Upper lobe of left lung (tissue), 4 donors: ENCODE measurements at regions not wholly inside any gene's neighbourhood (a gene's known extent, or its start where the extent isn't known, plus 50 kb on each side); places are given as distances from the start of the nearest gene placed in this dataset.

Source experiments
- CTCF ChIP-seq, 6 experiments: fragments of 450-650 bp in 4 of 6; fragments of 200-600 bp in 2 of 6; sonication (generic) in 2 of 6; IDR thresholded peaks; one replicate each; pipeline ENCODE4 v1.5.1; 2016 to 2019; ENCODE audit warnings: antibody characterized with exemption in 6 of 6
- POLR2A ChIP-seq, 4 donors: fragments of 450-650 bp; IDR thresholded peaks; one replicate each; pipeline ENCODE4 v1.5.1; 2016 to 2017; ENCODE audit warnings: antibody characterized with exemption in 4 of 4, mild to moderate bottlenecking in 2 of 4

GRCh38 chr1:208759255-208759654, 515.1 kb upstream of the PLXNA2 start:
- TF ChIP-seq POLR2A (IDR thresholded peaks at IDR 0.05): no peak
- TF ChIP-seq CTCF (IDR thresholded peaks at IDR 0.05): no peak
